ENCODE measurements at regions not wholly inside any gene's neighbourhood (a gene's known extent, or its start where the extent isn't known, plus 50 kb on each side); places are given as distances from the start of the nearest gene placed in this dataset.

DNA sequence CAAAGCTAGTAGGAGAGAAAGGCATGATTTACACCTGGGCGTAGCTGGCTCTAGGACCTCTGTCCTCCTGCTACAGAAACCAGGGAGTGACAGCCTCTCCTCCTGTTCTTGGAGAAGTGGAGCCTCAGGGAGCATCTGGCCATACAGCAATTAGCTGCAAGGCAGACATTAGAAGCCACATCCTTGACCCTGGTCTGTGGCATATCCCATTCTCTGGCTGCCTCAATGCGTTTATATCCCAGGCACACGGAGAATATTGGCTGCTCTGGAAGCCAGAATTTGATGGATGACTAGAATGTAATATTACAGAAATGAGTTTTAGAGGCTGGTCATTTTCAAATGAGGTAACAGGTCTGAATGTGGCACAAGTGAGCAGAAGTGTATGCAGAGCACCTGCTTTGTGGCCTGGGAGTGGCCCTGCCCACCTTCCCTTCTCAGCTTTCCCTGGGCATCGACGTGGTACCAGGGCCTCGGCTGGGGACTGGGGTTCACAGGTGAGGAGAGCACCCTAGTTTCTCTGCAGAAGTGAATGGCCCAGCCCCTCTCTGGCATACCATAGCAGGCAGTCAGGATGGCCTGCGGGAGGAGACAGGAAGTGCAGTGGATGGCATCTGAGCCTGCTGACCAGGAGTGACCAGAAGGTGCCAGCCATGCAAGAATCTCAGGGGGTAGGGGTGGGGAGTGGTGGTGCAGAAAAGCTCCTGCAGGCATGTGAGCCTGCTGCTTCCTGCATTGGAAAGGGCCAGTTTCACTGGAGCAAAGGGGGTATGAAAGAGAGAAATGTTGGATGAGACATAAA, 367.2 kb upstream of the ZNF32 start:
- no peaks in the 10 kb centered on the region for H3K4me1 Mint-ChIP-seq
- Histone ChIP-seq H3K4me3 (ENCODE audit: low read length) (no peak overlapping the region), H3K9me3 (ENCODE audit: control insufficient read depth, insufficient read depth, low read length) (no peaks in the 10 kb centered on the region), H3K4me1 (ENCODE audit: control insufficient read depth, insufficient read depth, low read length) (no peaks in the 10 kb centered on the region), H3K27ac (ENCODE audit: low read length) (no peak overlapping the region), H3K36me3 (ENCODE audit: control insufficient read depth, insufficient read depth, low read length) (no peaks in the 10 kb centered on the region), H3K27me3 (ENCODE audit: control insufficient read depth, insufficient read depth, low read length) (no peaks in the 10 kb centered on the region)
- no peaks in the 10 kb centered on the region for H3K9me3 Mint-ChIP-seq
- intact Hi-C loops (cut with micrococcal nuclease) = no loop called here
- no peaks in the 10 kb centered on the region for H3K36me3 Mint-ChIP-seq
- no peak overlapping the region for H3K4me3 Mint-ChIP-seq
- ATAC-seq = no peak
- DNase-seq = no peak
- H3K27me3 Mint-ChIP-seq (ENCODE audit: low read depth in 2 of 2) = peaks cover 0 to 43% of the 10 kb centered on the region in 2 donors
- WGBS (ENCODE audit: insufficient coverage) = 94% methylated on average over 7 of the region's 7 CpGs
- H3K27ac Mint-ChIP-seq = no peak overlapping the region
- TF ChIP-seq, protein P1, sequence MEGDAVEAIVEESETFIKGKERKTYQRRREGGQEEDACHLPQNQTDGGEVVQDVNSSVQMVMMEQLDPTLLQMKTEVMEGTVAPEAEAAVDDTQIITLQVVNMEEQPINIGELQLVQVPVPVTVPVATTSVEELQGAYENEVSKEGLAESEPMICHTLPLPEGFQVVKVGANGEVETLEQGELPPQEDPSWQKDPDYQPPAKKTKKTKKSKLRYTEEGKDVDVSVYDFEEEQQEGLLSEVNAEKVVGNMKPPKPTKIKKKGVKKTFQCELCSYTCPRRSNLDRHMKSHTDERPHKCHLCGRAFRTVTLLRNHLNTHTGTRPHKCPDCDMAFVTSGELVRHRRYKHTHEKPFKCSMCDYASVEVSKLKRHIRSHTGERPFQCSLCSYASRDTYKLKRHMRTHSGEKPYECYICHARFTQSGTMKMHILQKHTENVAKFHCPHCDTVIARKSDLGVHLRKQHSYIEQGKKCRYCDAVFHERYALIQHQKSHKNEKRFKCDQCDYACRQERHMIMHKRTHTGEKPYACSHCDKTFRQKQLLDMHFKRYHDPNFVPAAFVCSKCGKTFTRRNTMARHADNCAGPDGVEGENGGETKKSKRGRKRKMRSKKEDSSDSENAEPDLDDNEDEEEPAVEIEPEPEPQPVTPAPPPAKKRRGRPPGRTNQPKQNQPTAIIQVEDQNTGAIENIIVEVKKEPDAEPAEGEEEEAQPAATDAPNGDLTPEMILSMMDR (IDR thresholded peaks at IDR 0.05) = no peak

DNA sequence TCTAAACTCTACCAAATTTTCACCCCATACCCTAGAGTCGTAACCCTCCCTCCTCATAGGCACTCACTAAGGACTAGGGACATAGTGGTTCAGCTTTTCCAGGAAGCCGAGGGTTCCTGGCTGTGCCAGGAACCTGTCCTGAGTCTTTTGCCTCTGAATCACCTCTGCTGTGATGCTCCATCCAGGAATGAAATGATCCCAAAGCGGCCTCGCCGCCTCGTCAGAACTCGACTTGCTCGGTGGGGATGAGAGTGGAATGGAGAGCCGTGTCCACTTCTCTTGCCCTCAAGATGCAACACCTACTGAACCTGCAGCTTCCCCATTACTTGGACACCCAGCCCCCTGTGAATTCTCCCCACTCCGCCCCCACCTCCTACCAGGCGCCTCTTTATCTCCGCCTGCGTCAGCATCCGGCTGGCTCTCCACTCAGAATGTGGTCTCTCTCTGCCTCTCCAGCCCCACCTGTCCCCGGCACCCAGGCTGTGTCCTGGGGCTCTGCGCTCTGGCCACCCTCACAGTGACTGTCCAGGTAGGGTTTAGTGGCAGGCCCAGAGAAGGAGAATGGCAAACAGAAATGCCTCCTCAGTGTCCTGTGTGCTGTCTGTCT, 366.1 kb upstream of the ZNF32 start:
- Mint-ChIP-seq H3K4me3 (no peak overlapping the region), H3K27ac (no peak overlapping the region), H3K4me1 (no peaks in the 10 kb centered on the region), H3K36me3 (no peaks in the 10 kb centered on the region), H3K9me3 (no peaks in the 10 kb centered on the region), H3K27me3 (ENCODE audit: low read depth in 2 of 2) (peaks cover 0 to 38% of the 10 kb centered on the region in 2 donors)
- 93% methylated on average over 16 of the region's 16 CpGs for WGBS (ENCODE audit: insufficient coverage)
- Histone ChIP-seq H3K4me3 (ENCODE audit: low read length) (no peak overlapping the region), H3K27ac (ENCODE audit: low read length) (no peak overlapping the region), H3K9me3 (ENCODE audit: control insufficient read depth, insufficient read depth, low read length) (no peaks in the 10 kb centered on the region), H3K4me1 (ENCODE audit: control insufficient read depth, insufficient read depth, low read length) (no peaks in the 10 kb centered on the region), H3K36me3 (ENCODE audit: control insufficient read depth, insufficient read depth, low read length) (no peaks in the 10 kb centered on the region), H3K27me3 (ENCODE audit: control insufficient read depth, insufficient read depth, low read length) (no peaks in the 10 kb centered on the region)
- TF ChIP-seq, protein P1 (IDR thresholded peaks at IDR 0.05) = no peak
- intact Hi-C loops (cut with micrococcal nuclease) = no loop called here
- DNase-seq (no peak), ATAC-seq (no peak)

GRCh38 chr10:44013981-44014380, 365.3 kb upstream of the ZNF32 start:
- Histone ChIP-seq H3K4me3 (ENCODE audit: low read length) (no peak overlapping the region), H3K4me1 (ENCODE audit: control insufficient read depth, insufficient read depth, low read length) (no peaks in the 10 kb centered on the region), H3K9me3 (ENCODE audit: control insufficient read depth, insufficient read depth, low read length) (no peaks in the 10 kb centered on the region), H3K27ac (ENCODE audit: low read length) (no peak overlapping the region), H3K27me3 (ENCODE audit: control insufficient read depth, insufficient read depth, low read length) (no peaks in the 10 kb centered on the region), H3K36me3 (ENCODE audit: control insufficient read depth, insufficient read depth, low read length) (no peaks in the 10 kb centered on the region)
- H3K9me3 Mint-ChIP-seq = no peaks in the 10 kb centered on the region
- ATAC-seq (no peak), DNase-seq (no peak)
- intact Hi-C loops (cut with micrococcal nuclease) = no loop called here
- H3K27me3 Mint-ChIP-seq (ENCODE audit: low read depth in 2 of 2) = peaks cover 0 to 30% of the 10 kb centered on the region in 2 donors
- TF ChIP-seq, protein P1 (IDR thresholded peaks at IDR 0.05) = no peak
- no peak overlapping the region for H3K4me3 Mint-ChIP-seq
- H3K27ac Mint-ChIP-seq = no peak overlapping the region
- H3K36me3 Mint-ChIP-seq = no peaks in the 10 kb centered on the region
- whole genome bisulfite sequencing (ENCODE audit: insufficient coverage) = 56% methylated on average over 1 of the region's 1 CpG
- H3K4me1 Mint-ChIP-seq = no peaks in the 10 kb centered on the region
